GM18502 (cell line): ENCODE measurements at regions not wholly inside any gene's neighbourhood (a gene's known extent, or its start where the extent isn't known, plus 50 kb on each side); places are given as distances from the start of the nearest gene placed in this dataset.

Experiments used
- ATAC-seq: cut with Tn5 transposase; IDR thresholded peaks from one replicate; pipeline ENCODE4 v1.9.1; 2021; ENCODE audit warnings: mild to moderate bottlenecking; ENCODE audit not compliant: unreplicated experiment, poor library complexity

GRCh38 chr6:2435323-2435722 lies 189.9 kb upstream of the GMDS start:
- no peak for ATAC-seq

GRCh38 chr6:2434912-2435311 lies 189.5 kb upstream of the GMDS start:
- no peak for ATAC-seq

- no peak for ATAC-seq
These were observed 188.7 kb upstream of the GMDS start for GRCh38 chr6:2434116-2434515.

GRCh38 chr6:2433711-2434110 lies 188.3 kb upstream of the GMDS start:
- ATAC-seq = no peak

- ATAC-seq = no peak
These were observed 187.9 kb upstream of the GMDS start for GRCh38 chr6:2433266-2433665.

- ATAC-seq = no peak
These were observed 186.9 kb upstream of the GMDS start for GRCh38 chr6:2432292-2432691.

GRCh38 chr6:2430612-2431011 lies 185.2 kb upstream of the GMDS start:
- no peak for ATAC-seq

- ATAC-seq = no peak
These were observed 184.1 kb upstream of the GMDS start for GRCh38 chr6:2429460-2429859.

- no peak for ATAC-seq
These were observed 183.6 kb upstream of the GMDS start for GRCh38 chr6:2429032-2429431.

- ATAC-seq = no peak
These were observed 181.3 kb upstream of the GMDS start for GRCh38 chr6:2426561-2427340.

- ATAC-seq = no peak
These were observed 170.8 kb upstream of the GMDS start for GRCh38 chr6:2416128-2416712.

- no peak for ATAC-seq
These were observed 169.6 kb upstream of the GMDS start for GRCh38 chr6:2414885-2415547.

- no peak for ATAC-seq
These were observed 167.3 kb upstream of the GMDS start for GRCh38 chr6:2412731-2413130.

- ATAC-seq = no peak
These were observed 165.4 kb upstream of the GMDS start for GRCh38 chr6:2410656-2411380.

- no peak for ATAC-seq
These were observed 162.1 kb upstream of the GMDS start for GRCh38 chr6:2407525-2407924.

GRCh38 chr6:2404211-2404929 lies 159.0 kb upstream of the GMDS start:
- ATAC-seq = no peak

- no peak for ATAC-seq
These were observed 158.1 kb upstream of the GMDS start for GRCh38 chr6:2403546-2403945.

- ATAC-seq = no peak
These were observed 151.6 kb upstream of the GMDS start for GRCh38 chr6:2396846-2397630.

GRCh38 chr6:2396042-2396657 lies 150.7 kb upstream of the GMDS start:
- ATAC-seq = no peak
